Endothelial cell of umbilical vein (primary cell): ENCODE measurements at regions not wholly inside any gene's neighbourhood (a gene's known extent, or its start where the extent isn't known, plus 50 kb on each side); places are given as distances from the start of the nearest gene placed in this dataset.

Experiments
- BruUV-seq: library from RNA; stranded (reverse); fragments of 400-500 nt; replicated peaks from 2 replicates; lab custom pipeline; 2021; lab: Mats Ljungman, UMichigan
- CTCF ChIA-PET: fragments of 300-600, 350-600 bp; sonication (Branson Sonifier 250); formaldehyde crosslinking; loops from one replicate; lab custom pipeline; 2021; ENCODE audit warnings: antibody characterized with exemption, inconsistent platforms; lab: Charles Lee
- POLR2A ChIA-PET: fragments of 300-600, 350-600 bp; sonication (Branson Sonifier 250); formaldehyde crosslinking; loops from one replicate; lab custom pipeline; 2021; ENCODE audit warnings: antibody characterized with exemption, inconsistent platforms; lab: Charles Lee
- DNase-seq: peaks from one replicate; pipeline ENCODE4 v3.0.0-alpha.2; 2011; ENCODE audit warnings: low read depth, low spot score
- FAIRE-seq: peaks from 2 replicates; lab custom pipeline; 2011; peaks lifted over from hg19 to GRCh38; lab: Jason Lieb, UNC
- H2AFZ ChIP-seq: 2 replicates; pipeline ENCODE4 v1.6.0; 2012; ENCODE audit warnings: low read depth, low read length, control low read depth, inconsistent platforms
- H3K27ac ChIP-seq: 2 replicates; pipeline ENCODE4 v1.5.1; 2011; ENCODE audit warnings: low read depth, mild to moderate bottlenecking, control low read depth, low read length, moderate library complexity; ENCODE audit not compliant: insufficient read depth
- H3K27me3 ChIP-seq, 2 experiments: 2 replicates each; pipeline versions ENCODE4 v1.6.0 to v1.6.1; 2011; ENCODE audit warnings: low read length in 2 of 2, mixed read lengths in 1 of 2; ENCODE audit not compliant: control insufficient read depth in 2 of 2, insufficient read depth in 2 of 2
- H3K36me3 ChIP-seq, 2 experiments: 2 replicates in 1 of 2; 3 replicates in 1 of 2; pipeline ENCODE4 v1.5.1; 2011; ENCODE audit warnings: low read length in 2 of 2, mild to moderate bottlenecking in 1 of 2, moderate library complexity in 1 of 2; ENCODE audit not compliant: control insufficient read depth in 2 of 2, insufficient read depth in 2 of 2; ENCODE audit errors: extremely low read depth in 1 of 2
- H3K4me1 ChIP-seq: 3 replicates; pipeline ENCODE4 v1.5.1; 2011; ENCODE audit warnings: mild to moderate bottlenecking, low read length; ENCODE audit not compliant: control insufficient read depth, insufficient read depth; ENCODE audit errors: extremely low read depth
- H3K4me2 ChIP-seq: 2 replicates; pipeline ENCODE4 v1.6.1; 2011; ENCODE audit warnings: low read length, control low read depth, mixed read lengths; ENCODE audit not compliant: insufficient read depth
- H3K4me3 ChIP-seq, 3 experiments: fragments of 200-600 bp in 1 of 3; sonication (generic), shearing (Covaris generic) in 1 of 3; replicated peaks in 1 of 3; 2 replicates each; pipeline ENCODE4 v1.5.1; 2011 to 2016; ENCODE audit warnings: control low read depth in 3 of 3, low read length in 3 of 3, mild to moderate bottlenecking in 2 of 3, inconsistent platforms in 1 of 3, low read depth in 1 of 3, moderate library complexity in 1 of 3; ENCODE audit not compliant: insufficient read depth in 1 of 3
- H3K79me2 ChIP-seq: 2 replicates; pipeline ENCODE4 v1.6.0; 2012; ENCODE audit warnings: low read length, inconsistent platforms; ENCODE audit not compliant: control insufficient read depth, insufficient read depth
- H3K9ac ChIP-seq: replicated peaks from 2 replicates; pipeline ENCODE3; 2011; ENCODE audit warnings: low read length, control low read depth; ENCODE audit not compliant: insufficient read depth; ENCODE audit errors: extremely low read depth
- H3K9me1 ChIP-seq: replicated peaks from 3 replicates; pipeline ENCODE4 v1.6.0; 2011; ENCODE audit warnings: mild to moderate bottlenecking, low read length; ENCODE audit not compliant: control insufficient read depth, insufficient read depth; ENCODE audit errors: extremely low read depth
- H3K9me3 ChIP-seq: replicated peaks from 2 replicates; pipeline ENCODE4 v1.5.1; 2012; ENCODE audit warnings: low read length, inconsistent platforms; ENCODE audit not compliant: control insufficient read depth, insufficient read depth
- H4K20me1 ChIP-seq: replicated peaks from 2 replicates; pipeline ENCODE3; 2011; ENCODE audit warnings: mild to moderate bottlenecking, low read length; ENCODE audit not compliant: control insufficient read depth, insufficient read depth; ENCODE audit errors: extremely low read depth
- EZH2 ChIP-seq: IDR thresholded peaks from 2 replicates; pipeline ENCODE4 v1.6.1; 2012; ENCODE audit warnings: borderline replicate concordance, low read depth, mild to moderate bottlenecking, moderate library complexity, low read length, inconsistent platforms; ENCODE audit not compliant: severe bottlenecking
- FOS ChIP-seq: IDR thresholded peaks from 2 replicates; pipeline ENCODE4 v1.6.1; 2011; ENCODE audit warnings: mild to moderate bottlenecking, low read length, moderate library complexity, borderline replicate concordance; ENCODE audit not compliant: insufficient read depth
- GATA2 ChIP-seq: IDR thresholded peaks from 2 replicates; pipeline ENCODE4 v1.7.0; 2011; ENCODE audit warnings: low read depth, mild to moderate bottlenecking, moderate library complexity, mixed read lengths, low read length; ENCODE audit not compliant: insufficient read length, insufficient read depth
- JUN ChIP-seq: IDR thresholded peaks from 2 replicates; pipeline ENCODE4 v1.6.1; 2011; ENCODE audit warnings: borderline replicate concordance, low read depth; ENCODE audit not compliant: insufficient read length, insufficient read depth
- MYC ChIP-seq: IDR thresholded peaks from one replicate; pipeline ENCODE4 v1.6.1; 2011; ENCODE audit warnings: mild to moderate bottlenecking, low read depth, low read length
- POLR2A ChIP-seq: IDR thresholded peaks from 2 replicates; pipeline ENCODE4 v1.6.1; 2012; ENCODE audit warnings: low read depth, mild to moderate bottlenecking, control low read depth, low read length
- POLR2AphosphoS5 ChIP-seq: IDR thresholded peaks from 2 replicates; pipeline ENCODE4 v1.6.1; 2012; ENCODE audit warnings: low read depth, mild to moderate bottlenecking, control low read depth, low read length, moderate library complexity; ENCODE audit not compliant: insufficient read depth
- dilution Hi-C: fragments of 300-500 bp; cut with MboI; formaldehyde crosslinking; loops from one replicate; pipeline ENCODE4 v1.15.0; 2019; ENCODE audit warnings: low sequenced_read_pairs; ENCODE audit not compliant: extremely low pct_ligation_motif_present
- intact Hi-C: fragments of 100-400 bp; cut with micrococcal nuclease; formaldehyde crosslinking; loops from one replicate; pipeline ENCODE4 v1.10.0; 2022
- TF ChIP-seq, protein P1 (sequence below), 2 donors: IDR thresholded peaks; 1 replicate in 1 of 2; 2 replicates in 1 of 2; pipeline ENCODE4 v1.5.1; 2011; ENCODE audit warnings: low read length in 2 of 2, mild to moderate bottlenecking in 2 of 2, moderate library complexity in 2 of 2, control low read depth in 1 of 2, inconsistent platforms in 1 of 2, low read depth in 1 of 2; ENCODE audit not compliant: insufficient read depth in 1 of 2; ENCODE audit errors: extremely low read depth in 1 of 2
- TF ChIP-seq, protein P2 (sequence below): IDR thresholded peaks from 2 replicates; pipeline ENCODE4 v1.6.1; 2011; ENCODE audit not compliant: insufficient read depth, insufficient read length

- Histone ChIP-seq H2AFZ (peak overlapping the region; percentile 64), H3K36me3 (no peaks in the 10 kb centered on the region), H3K79me2 (no peaks in the 10 kb centered on the region), H3K4me3 (no peak overlapping the region), H3K4me2 (no peak overlapping the region), H4K20me1 (no peaks in the 10 kb centered on the region), H3K9ac (no peak overlapping the region), H3K9me1 (no peaks in the 10 kb centered on the region), H3K27me3 (peaks cover 0 to 3% of the 10 kb centered on the region in 2 experiments), H3K4me1 (peaks cover 11% of the 10 kb centered on the region), H3K9me3 (no peaks in the 10 kb centered on the region), H3K27ac (no peak overlapping the region)
- CTCF ChIA-PET, result no interaction called here
- dilution Hi-C loops, result no loop called here
- DNase-seq (peak; percentile 63), FAIRE-seq (no peak)
- TF ChIP-seq EZH2, result no peak
- no peak for TF ChIP-seq FOS
- TF ChIP-seq POLR2A, result no peak
- TF ChIP-seq, protein P1, sequence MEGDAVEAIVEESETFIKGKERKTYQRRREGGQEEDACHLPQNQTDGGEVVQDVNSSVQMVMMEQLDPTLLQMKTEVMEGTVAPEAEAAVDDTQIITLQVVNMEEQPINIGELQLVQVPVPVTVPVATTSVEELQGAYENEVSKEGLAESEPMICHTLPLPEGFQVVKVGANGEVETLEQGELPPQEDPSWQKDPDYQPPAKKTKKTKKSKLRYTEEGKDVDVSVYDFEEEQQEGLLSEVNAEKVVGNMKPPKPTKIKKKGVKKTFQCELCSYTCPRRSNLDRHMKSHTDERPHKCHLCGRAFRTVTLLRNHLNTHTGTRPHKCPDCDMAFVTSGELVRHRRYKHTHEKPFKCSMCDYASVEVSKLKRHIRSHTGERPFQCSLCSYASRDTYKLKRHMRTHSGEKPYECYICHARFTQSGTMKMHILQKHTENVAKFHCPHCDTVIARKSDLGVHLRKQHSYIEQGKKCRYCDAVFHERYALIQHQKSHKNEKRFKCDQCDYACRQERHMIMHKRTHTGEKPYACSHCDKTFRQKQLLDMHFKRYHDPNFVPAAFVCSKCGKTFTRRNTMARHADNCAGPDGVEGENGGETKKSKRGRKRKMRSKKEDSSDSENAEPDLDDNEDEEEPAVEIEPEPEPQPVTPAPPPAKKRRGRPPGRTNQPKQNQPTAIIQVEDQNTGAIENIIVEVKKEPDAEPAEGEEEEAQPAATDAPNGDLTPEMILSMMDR (IDR thresholded peaks at IDR 0.05; ENCODE audit: extremely low read depth in 1 of 2, insufficient read depth in 1 of 2, low read depth in 1 of 2, low read length in 2 of 2), result no peak
- no peak for TF ChIP-seq GATA2
- TF ChIP-seq JUN, result no peak
- POLR2A ChIA-PET, result no interaction called here
- BruUV-seq, result no TSS peak
- intact Hi-C loops, result no loop called here
Observed at GRCh38 chr2:177088529-177088928, 124.1 kb upstream of the HNRNPA3 start.

GRCh38 chr2:177090967-177091366 lies 121.6 kb upstream of the HNRNPA3 start:
- BruUV-seq, result no TSS peak
- FAIRE-seq (no peak), DNase-seq (no peak)
- intact Hi-C loops, result no loop called here
- peaks cover 11% of the 10 kb centered on the region for H3K4me1 ChIP-seq
- TF ChIP-seq POLR2A (no peak), POLR2AphosphoS5 (no peak), JUN (no peak), MYC (no peak), FOS (no peak), GATA2 (no peak), EZH2 (no peak)
- TF ChIP-seq, protein P2, sequence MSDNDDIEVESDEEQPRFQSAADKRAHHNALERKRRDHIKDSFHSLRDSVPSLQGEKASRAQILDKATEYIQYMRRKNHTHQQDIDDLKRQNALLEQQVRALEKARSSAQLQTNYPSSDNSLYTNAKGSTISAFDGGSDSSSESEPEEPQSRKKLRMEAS, result no peak
- TF ChIP-seq, protein P1 (IDR thresholded peaks at IDR 0.05; ENCODE audit: extremely low read depth in 1 of 2, insufficient read depth in 1 of 2, low read depth in 1 of 2, low read length in 2 of 2), result no peak
- no peak overlapping the region for H3K4me3 ChIP-seq
- H2AFZ ChIP-seq, result no peak overlapping the region
- no peaks in the 10 kb centered on the region for H3K36me3 ChIP-seq
- CTCF ChIA-PET, result interaction anchor here (1.1 kb wide), 1 partner anchor 10 kb away, joined by 3 read pairs; no protein-coding TSS in a partner anchor
- no peak overlapping the region for H3K27ac ChIP-seq
- dilution Hi-C loops, result no loop called here
- H3K9me1 ChIP-seq, result no peaks in the 10 kb centered on the region
- H3K9ac ChIP-seq, result no peak overlapping the region
- POLR2A ChIA-PET, result no interaction called here
- no peaks in the 10 kb centered on the region for H4K20me1 ChIP-seq
- H3K27me3 ChIP-seq, result peaks cover 0 to 1% of the 10 kb centered on the region in 2 experiments
- no peaks in the 10 kb centered on the region for H3K9me3 ChIP-seq
- H3K79me2 ChIP-seq, result no peaks in the 10 kb centered on the region
- H3K4me2 ChIP-seq, result no peak overlapping the region
